ENCODE measurements at regions not wholly inside any gene's neighbourhood (a gene's known extent, or its start where the extent isn't known, plus 50 kb on each side); places are given as distances from the start of the nearest gene placed in this dataset.

- CTCF ChIA-PET, result interaction anchor here (1.5 kb wide), 1 partner anchor 12 kb away, joined by 5 read pairs; no protein-coding TSS in a partner anchor
- POLR2A ChIA-PET, result no interaction called here
- TF ChIP-seq CTCF (IDR thresholded peaks at IDR 0.05; ENCODE audit: control extremely low read depth, extremely low read depth, low read depth, missing control alignments), result no peak
- DNase-seq (ENCODE audit: extremely low spot score), result no peak
Observed at GRCh38 chr6:167678102-167679101, 148.3 kb upstream of the AFDN start.

- TF ChIP-seq CTCF (IDR thresholded peaks at IDR 0.05; ENCODE audit: control extremely low read depth, extremely low read depth, low read depth, missing control alignments), result no peak
- POLR2A ChIA-PET, result no interaction called here
- DNase-seq (ENCODE audit: extremely low spot score), result no peak
- CTCF ChIA-PET, result interaction anchor here (1.5 kb wide), 1 partner anchor 11 kb away, joined by 5 read pairs; no protein-coding TSS in a partner anchor
Observed at GRCh38 chr6:167679122-167679736, 147.5 kb upstream of the AFDN start.

- TF ChIP-seq CTCF (IDR thresholded peaks at IDR 0.05; ENCODE audit: control extremely low read depth, extremely low read depth, low read depth, missing control alignments), result no peak
- CTCF ChIA-PET, result interaction anchor here (1.5 kb wide), 1 partner anchor 10 kb away, joined by 5 read pairs; no protein-coding TSS in a partner anchor
- POLR2A ChIA-PET, result no interaction called here
- DNase-seq (ENCODE audit: extremely low spot score), result no peak
Observed at GRCh38 chr6:167679790-167680604, 146.7 kb upstream of the AFDN start.

- POLR2A ChIA-PET, result no interaction called here
- CTCF ChIA-PET, result no interaction called here
- no peak for DNase-seq (ENCODE audit: extremely low spot score)
- TF ChIP-seq CTCF (IDR thresholded peaks at IDR 0.05; ENCODE audit: control extremely low read depth, extremely low read depth, low read depth, missing control alignments), result no peak
Observed at GRCh38 chr6:167680605-167681149, 146.0 kb upstream of the AFDN start.

- no peak for DNase-seq (ENCODE audit: extremely low spot score)
- no peak for TF ChIP-seq CTCF (IDR thresholded peaks at IDR 0.05; ENCODE audit: control extremely low read depth, extremely low read depth, low read depth, missing control alignments)
- POLR2A ChIA-PET, result no interaction called here
- CTCF ChIA-PET, result interaction anchor here (1.0 kb wide), 1 partner anchor 99 kb away, joined by 3 read pairs; no protein-coding TSS in a partner anchor
Observed at GRCh38 chr6:167682125-167682524, 144.6 kb upstream of the AFDN start.

All from GM10248 (cell line).